ENCODE measurements at regions not wholly inside any gene's neighbourhood (a gene's known extent, or its start where the extent isn't known, plus 50 kb on each side); places are given as distances from the start of the nearest gene placed in this dataset.
"Not testable (repeated sequence)": the region's sequence is repeated elsewhere in the genome, so short reads cannot be mapped to it uniquely, and the experiment has no call there.

- no peak for DNase-seq (ENCODE audit: low read depth)
Observed at GRCh38 chr11:130675371-130675821, 227.0 kb downstream of the ADAMTS15 start.

GRCh38 chr11:130675917-130676316, 227.5 kb downstream of the ADAMTS15 start:
- DNase-seq (ENCODE audit: low read depth) = no peak

GRCh38 chr11:130677486-130678153, 229.2 kb downstream of the ADAMTS15 start:
- no peak for DNase-seq (ENCODE audit: low read depth)

- no peak for DNase-seq (ENCODE audit: low read depth)
Observed at GRCh38 chr11:130679247-130679646, 230.8 kb downstream of the ADAMTS15 start.

GRCh38 chr11:130682471-130682870, 233.8 kb downstream of the SNX19 start:
- DNase-seq (ENCODE audit: low read depth) = not testable (repeated sequence)

GRCh38 chr11:130689222-130689908, 226.9 kb downstream of the SNX19 start:
- DNase-seq (ENCODE audit: low read depth) = no peak

GRCh38 chr11:130691581-130691980, 224.7 kb downstream of the SNX19 start:
- no peak for DNase-seq (ENCODE audit: low read depth)

GRCh38 chr11:130692220-130692619, 224.1 kb downstream of the SNX19 start:
- no peak for DNase-seq (ENCODE audit: low read depth)

- no peak for DNase-seq (ENCODE audit: low read depth)
Observed at GRCh38 chr11:130693543-130693942, 222.7 kb downstream of the SNX19 start.

- DNase-seq (ENCODE audit: low read depth) = no peak
Observed at GRCh38 chr11:130694488-130695045, 221.7 kb downstream of the SNX19 start.

GRCh38 chr11:130698174-130698573, 218.1 kb downstream of the SNX19 start:
- no peak for DNase-seq (ENCODE audit: low read depth)

GRCh38 chr11:130699561-130699960, 216.7 kb downstream of the SNX19 start:
- no peak for DNase-seq (ENCODE audit: low read depth)

- no peak for DNase-seq (ENCODE audit: low read depth)
Observed at GRCh38 chr11:130700092-130700491, 216.2 kb downstream of the SNX19 start.

- DNase-seq (ENCODE audit: low read depth) = no peak
Observed at GRCh38 chr11:130703489-130704190, 212.6 kb downstream of the SNX19 start.

GRCh38 chr11:130705670-130706421, 210.4 kb downstream of the SNX19 start:
- DNase-seq (ENCODE audit: low read depth) = no peak

GRCh38 chr11:130706572-130706971, 209.7 kb downstream of the SNX19 start:
- DNase-seq (ENCODE audit: low read depth) = no peak

GRCh38 chr11:130707217-130707616, 209.1 kb downstream of the SNX19 start:
- DNase-seq (ENCODE audit: low read depth) = no peak

GRCh38 chr11:130709531-130709930, 206.7 kb downstream of the SNX19 start:
- no peak for DNase-seq (ENCODE audit: low read depth)

GRCh38 chr11:130710021-130710420, 206.3 kb downstream of the SNX19 start:
- no peak for DNase-seq (ENCODE audit: low read depth)

- DNase-seq (ENCODE audit: low read depth) = no peak
Observed at GRCh38 chr11:130710497-130711012, 205.7 kb downstream of the SNX19 start.

- DNase-seq (ENCODE audit: low read depth) = no peak
Observed at GRCh38 chr11:130711193-130711592, 205.1 kb downstream of the SNX19 start.

GRCh38 chr11:130712480-130712879, 203.8 kb downstream of the SNX19 start:
- no peak for DNase-seq (ENCODE audit: low read depth)
